Esophagus squamous epithelium (tissue), 5 donors: ENCODE measurements at regions not wholly inside any gene's neighbourhood (a gene's known extent, or its start where the extent isn't known, plus 50 kb on each side); places are given as distances from the start of the nearest gene placed in this dataset.

ENCODE experiments used
- DNase-seq: peaks from one replicate; lab custom pipeline; 2025; lab: John Stamatoyannopoulos, UW
- H3K27ac ChIP-seq, 4 donors: fragments of 200-600 bp; sonication (generic); one replicate each; pipeline ENCODE4 v1.5.1; 2016 to 2019; ENCODE audit warnings: mild to moderate bottlenecking in 1 of 4
- H3K27me3 ChIP-seq, 4 donors: fragments of 200-600 bp; sonication (generic); 1 replicate in 3 of 4; 2 replicates in 1 of 4; pipeline versions ENCODE4 v1.5.1 to v1.6.0; 2017 to 2021; ENCODE audit warnings: antibody characterized with exemption in 1 of 4
- H3K36me3 ChIP-seq, 3 donors: fragments of 200-600 bp; sonication (generic); one replicate each; pipeline ENCODE4 v1.5.1; 2016 to 2019
- H3K4me1 ChIP-seq, 3 donors: fragments of 200-600 bp; sonication (generic); one replicate each; pipeline ENCODE4 v1.5.1; 2017 to 2019
- H3K4me3 ChIP-seq, 4 donors: fragments of 200-600 bp; sonication (generic); 1 replicate in 3 of 4; 2 replicates in 1 of 4; pipeline ENCODE4 v1.5.1; 2016 to 2019; ENCODE audit warnings: mild to moderate bottlenecking in 2 of 4, moderate library complexity in 1 of 4
- H3K9me3 ChIP-seq, 3 donors: fragments of 200-600 bp; sonication (generic); one replicate each; pipeline ENCODE4 v1.5.1; 2016 to 2019
- CTCF ChIP-seq, 6 experiments: fragments of 450-650 bp in 4 of 6; fragments of 200-600 bp in 2 of 6; sonication (generic) in 2 of 6; IDR thresholded peaks; one replicate each; pipeline ENCODE4 v1.5.1; 2016 to 2019; ENCODE audit warnings: antibody characterized with exemption in 6 of 6, mild to moderate bottlenecking in 4 of 6, moderate library complexity in 4 of 6
- POLR2A ChIP-seq, 4 donors: fragments of 450-650 bp; IDR thresholded peaks; one replicate each; pipeline ENCODE4 v1.6.1; 2017; ENCODE audit warnings: antibody characterized with exemption in 4 of 4, mild to moderate bottlenecking in 4 of 4, moderate library complexity in 3 of 4
- WGBS, 2 donors: methylation state at CpG; one replicate each; pipeline ENCODE4 v1.1.5; 2018; 5-methylcytosine and 5-hydroxymethylcytosine counted together
- intact Hi-C: fragments of 100-400 bp; cut with DNase I; formaldehyde crosslinking; loops from one replicate; pipeline ENCODE4 v1.15.0; 2022
- donor health status: DM: yes; HTN: yes; CAD: no.

GRCh38 chr4:1575418-1576303 is 108.5 kb downstream of the FAM53A start:
- Histone ChIP-seq H3K4me3 (no peak overlapping the region), H3K36me3 (no peaks in the 10 kb centered on the region), H3K27ac (no peak overlapping the region), H3K4me1 (peaks cover 9 to 27% (median 11%) of the 10 kb centered on the region in 3 donors), H3K9me3 (no peaks in the 10 kb centered on the region), H3K27me3 (peaks cover 0 to 17% (median 0%) of the 10 kb centered on the region in 4 donors)
- WGBS, 2 donors = 74 to 82% methylated on average over 14 to 17 of the region's 20 CpGs
- TF ChIP-seq CTCF (IDR thresholded peaks at IDR 0.05) = no peak
- no peak for TF ChIP-seq POLR2A (IDR thresholded peaks at IDR 0.05)
- intact Hi-C loops = no loop called here
- DNase-seq = no peak

GRCh38 chr4:1574601-1575417 is 109.3 kb downstream of the FAM53A start:
- Histone ChIP-seq H3K27ac (no peak overlapping the region), H3K4me1 (peaks cover 6 to 20% (median 9%) of the 10 kb centered on the region in 3 donors), H3K4me3 (no peak overlapping the region), H3K9me3 (no peaks in the 10 kb centered on the region), H3K36me3 (no peaks in the 10 kb centered on the region), H3K27me3 (peaks cover 0 to 24% (median 0%) of the 10 kb centered on the region in 4 donors)
- TF ChIP-seq CTCF (IDR thresholded peaks at IDR 0.05) = no peak
- no peak for TF ChIP-seq POLR2A (IDR thresholded peaks at IDR 0.05)
- intact Hi-C loops = no loop called here
- WGBS, 2 donors = 50% methylated on average over 1 to 2 of the region's 20 CpGs
- no peak for DNase-seq

GRCh38 chr4:1573830-1574459 is 110.2 kb downstream of the FAM53A start:
- 65 to 66% methylated on average over 8 to 12 of the region's 13 CpGs for WGBS, 2 donors
- no peak for TF ChIP-seq POLR2A (IDR thresholded peaks at IDR 0.05)
- TF ChIP-seq CTCF (IDR thresholded peaks at IDR 0.05) = no peak
- intact Hi-C loops = no loop called here
- Histone ChIP-seq H3K9me3 (no peaks in the 10 kb centered on the region), H3K4me1 (peaks cover 2 to 11% (median 5%) of the 10 kb centered on the region in 3 donors), H3K27me3 (peaks cover 0 to 29% (median 0%) of the 10 kb centered on the region in 4 donors), H3K36me3 (no peaks in the 10 kb centered on the region), H3K4me3 (no peak overlapping the region), H3K27ac (no peak overlapping the region)
- no peak for DNase-seq

- no peak for TF ChIP-seq POLR2A (IDR thresholded peaks at IDR 0.05)
- TF ChIP-seq CTCF (IDR thresholded peaks at IDR 0.05) = no peak
- 69 to 79% methylated on average over 2 of the region's 2 CpGs for WGBS, 2 donors
- Histone ChIP-seq H3K4me1 (peaks cover 0 to 3% (median 1%) of the 10 kb centered on the region in 3 donors), H3K27ac (no peak overlapping the region), H3K4me3 (no peak overlapping the region), H3K27me3 (peaks cover 0 to 28% (median 0%) of the 10 kb centered on the region in 4 donors), H3K36me3 (no peaks in the 10 kb centered on the region), H3K9me3 (no peaks in the 10 kb centered on the region)
- DNase-seq = no peak
- intact Hi-C loops = no loop called here
Measured at GRCh38 chr4:1572964-1573720, 111.0 kb downstream of the FAM53A start.
